ENCODE measurements at regions not wholly inside any gene's neighbourhood (a gene's known extent, or its start where the extent isn't known, plus 50 kb on each side); places are given as distances from the start of the nearest gene placed in this dataset.

DNA sequence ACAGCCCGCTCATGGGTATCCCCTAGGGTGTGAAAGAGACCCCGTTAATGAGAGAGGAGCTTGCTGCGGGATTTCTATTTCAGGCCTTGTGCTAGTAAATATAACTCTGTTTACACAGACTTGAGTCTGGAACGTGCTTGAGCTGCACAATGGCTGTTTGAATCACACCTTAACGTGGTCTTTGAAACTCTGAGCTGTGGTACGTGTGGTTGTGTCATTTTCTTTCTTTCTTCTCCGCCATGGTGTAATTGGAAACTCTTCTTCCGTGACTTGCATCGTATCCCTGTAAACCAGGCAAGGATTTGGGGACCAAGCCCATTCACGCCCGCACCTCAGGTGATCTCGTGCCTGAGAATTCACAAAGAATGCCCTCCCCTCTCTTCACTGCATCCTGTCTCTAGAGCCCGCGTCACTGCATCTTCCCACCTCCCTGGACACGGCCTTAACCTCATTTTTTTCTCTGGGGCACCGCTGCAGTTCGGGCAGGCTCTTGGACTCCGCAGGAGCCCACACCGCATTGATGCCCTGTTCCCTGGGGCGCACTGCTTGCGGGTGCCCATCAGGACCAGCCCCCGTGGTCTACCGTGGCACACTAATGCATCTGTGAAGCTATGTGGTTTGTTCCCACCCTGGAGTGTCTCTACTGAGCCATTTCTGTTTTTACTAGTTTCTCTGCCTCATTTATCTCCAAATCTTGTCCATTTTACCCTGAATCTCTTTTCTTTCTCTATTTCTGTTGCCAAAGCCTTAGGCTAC, 78.4 kb upstream of the PARP11 start:
- no peak overlapping the region for H3K27ac ChIP-seq
- ChIA-PET CTCF (no interaction called here), POLR2A (ENCODE audit: low non-redundant PET) (no interaction called here)
- DNase-seq (ENCODE audit: low spot score) = no peak
- TF ChIP-seq, protein P1, sequence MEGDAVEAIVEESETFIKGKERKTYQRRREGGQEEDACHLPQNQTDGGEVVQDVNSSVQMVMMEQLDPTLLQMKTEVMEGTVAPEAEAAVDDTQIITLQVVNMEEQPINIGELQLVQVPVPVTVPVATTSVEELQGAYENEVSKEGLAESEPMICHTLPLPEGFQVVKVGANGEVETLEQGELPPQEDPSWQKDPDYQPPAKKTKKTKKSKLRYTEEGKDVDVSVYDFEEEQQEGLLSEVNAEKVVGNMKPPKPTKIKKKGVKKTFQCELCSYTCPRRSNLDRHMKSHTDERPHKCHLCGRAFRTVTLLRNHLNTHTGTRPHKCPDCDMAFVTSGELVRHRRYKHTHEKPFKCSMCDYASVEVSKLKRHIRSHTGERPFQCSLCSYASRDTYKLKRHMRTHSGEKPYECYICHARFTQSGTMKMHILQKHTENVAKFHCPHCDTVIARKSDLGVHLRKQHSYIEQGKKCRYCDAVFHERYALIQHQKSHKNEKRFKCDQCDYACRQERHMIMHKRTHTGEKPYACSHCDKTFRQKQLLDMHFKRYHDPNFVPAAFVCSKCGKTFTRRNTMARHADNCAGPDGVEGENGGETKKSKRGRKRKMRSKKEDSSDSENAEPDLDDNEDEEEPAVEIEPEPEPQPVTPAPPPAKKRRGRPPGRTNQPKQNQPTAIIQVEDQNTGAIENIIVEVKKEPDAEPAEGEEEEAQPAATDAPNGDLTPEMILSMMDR (conservative IDR thresholded peaks at IDR 0.05; ENCODE audit: low read depth) = no peak

- H3K27ac ChIP-seq = no peak overlapping the region
- TF ChIP-seq, protein P1 (conservative IDR thresholded peaks at IDR 0.05; ENCODE audit: low read depth) = no peak
- ChIA-PET POLR2A (ENCODE audit: low non-redundant PET) (no interaction called here), CTCF (no interaction called here)
- DNase-seq (ENCODE audit: low spot score) = no peak
These were observed 77.6 kb upstream of the PARP11 start for GRCh38 chr12:3950714-3951320.

- H3K27ac ChIP-seq = no peak overlapping the region
- ChIA-PET CTCF (interaction anchor here (0.6 kb wide), 1 partner anchor 238 kb away, joined by 3 read pairs; no protein-coding TSS in a partner anchor), POLR2A (ENCODE audit: low non-redundant PET) (no interaction called here)
- TF ChIP-seq, protein P1 (conservative IDR thresholded peaks at IDR 0.05; ENCODE audit: low read depth) = no peak
- DNase-seq (ENCODE audit: low spot score) = no peak
These were observed 74.6 kb upstream of the PARP11 start for GRCh38 chr12:3947781-3948180.

- POLR2A ChIA-PET (ENCODE audit: low non-redundant PET) = no interaction called here
- no peak overlapping the region for H3K27ac ChIP-seq
- TF ChIP-seq, protein P1 (conservative IDR thresholded peaks at IDR 0.05; ENCODE audit: low read depth) = no peak
- CTCF ChIA-PET = no interaction called here
- DNase-seq (ENCODE audit: low spot score) = no peak
These were observed 72.5 kb upstream of the PARP11 start for GRCh38 chr12:3945671-3946070.

GRCh38 chr12:3944620-3945019, 71.4 kb upstream of the PARP11 start:
- DNase-seq (ENCODE audit: low spot score) = no peak
- CTCF ChIA-PET = no interaction called here
- POLR2A ChIA-PET (ENCODE audit: low non-redundant PET) = no interaction called here
- H3K27ac ChIP-seq = no peak overlapping the region
- TF ChIP-seq, protein P1 (conservative IDR thresholded peaks at IDR 0.05; ENCODE audit: low read depth) = no peak

- DNase-seq (ENCODE audit: low spot score) = no peak
- no peak overlapping the region for H3K27ac ChIP-seq
- TF ChIP-seq, protein P1 (conservative IDR thresholded peaks at IDR 0.05; ENCODE audit: low read depth) = no peak
- ChIA-PET CTCF (no interaction called here), POLR2A (ENCODE audit: low non-redundant PET) (no interaction called here)
These were observed 64.9 kb upstream of the PARP11 start for GRCh38 chr12:3938042-3938544.
